ENCODE measurements at regions not wholly inside any gene's neighbourhood (a gene's known extent, or its start where the extent isn't known, plus 50 kb on each side); places are given as distances from the start of the nearest gene placed in this dataset.

GRCh38 chr13:72643311-72643989 is 84.0 kb downstream of the MZT1 start:
- Histone ChIP-seq H2AFZ (no peak overlapping the region), H3K79me2 (no peaks in the 10 kb centered on the region), H3K9ac (no peak overlapping the region), H3K36me3 (ENCODE audit: control insufficient read depth, insufficient read depth, low read length) (no peaks in the 10 kb centered on the region), H3K9me3 (ENCODE audit: control insufficient read depth, low read length) (no peaks in the 10 kb centered on the region), H3K4me3 (ENCODE audit: low read depth, low read length) (no peak overlapping the region), H3K4me1 (no peaks in the 10 kb centered on the region), H3K27me3 (ENCODE audit: control insufficient read depth, insufficient read depth, low read length) (no peaks in the 10 kb centered on the region), H3K27ac (no peak overlapping the region), H3K4me2 (ENCODE audit: low read length) (no peak overlapping the region)
- TF ChIP-seq CTCF (IDR thresholded peaks at IDR 0.05): peak; percentile 37

DNA sequence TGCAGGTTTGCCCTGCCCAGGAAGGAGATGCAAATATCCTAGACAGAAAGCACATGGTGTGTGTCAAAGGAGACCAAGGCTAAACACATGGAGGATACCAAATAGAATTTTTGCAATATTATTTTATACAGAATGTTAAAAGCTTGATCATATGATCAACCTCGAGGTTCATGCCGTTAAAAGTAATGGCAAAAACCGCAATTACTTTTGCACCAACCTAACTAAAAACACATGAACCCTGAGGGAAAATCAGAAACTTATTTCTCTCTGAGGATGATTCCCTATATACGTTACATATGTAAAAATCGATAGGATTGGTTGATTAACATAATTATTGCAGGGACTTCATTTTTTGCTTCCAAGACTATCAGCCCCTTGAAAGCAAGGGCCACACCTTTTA is 88.1 kb downstream of the MZT1 start:
- no peaks in the 10 kb centered on the region for H3K79me2 ChIP-seq
- no peaks in the 10 kb centered on the region for H3K4me1 ChIP-seq
- no peak for TF ChIP-seq CTCF (IDR thresholded peaks at IDR 0.05)
- no peak overlapping the region for H3K4me3 ChIP-seq (ENCODE audit: low read depth, low read length)
- no peak overlapping the region for H2AFZ ChIP-seq
- no peaks in the 10 kb centered on the region for H3K27me3 ChIP-seq (ENCODE audit: control insufficient read depth, insufficient read depth, low read length)
- no peak overlapping the region for H3K27ac ChIP-seq
- no peaks in the 10 kb centered on the region for H3K36me3 ChIP-seq (ENCODE audit: control insufficient read depth, insufficient read depth, low read length)
- no peak overlapping the region for H3K9ac ChIP-seq
- no peaks in the 10 kb centered on the region for H3K9me3 ChIP-seq (ENCODE audit: control insufficient read depth, low read length)
- no peak overlapping the region for H3K4me2 ChIP-seq (ENCODE audit: low read length)

DNA sequence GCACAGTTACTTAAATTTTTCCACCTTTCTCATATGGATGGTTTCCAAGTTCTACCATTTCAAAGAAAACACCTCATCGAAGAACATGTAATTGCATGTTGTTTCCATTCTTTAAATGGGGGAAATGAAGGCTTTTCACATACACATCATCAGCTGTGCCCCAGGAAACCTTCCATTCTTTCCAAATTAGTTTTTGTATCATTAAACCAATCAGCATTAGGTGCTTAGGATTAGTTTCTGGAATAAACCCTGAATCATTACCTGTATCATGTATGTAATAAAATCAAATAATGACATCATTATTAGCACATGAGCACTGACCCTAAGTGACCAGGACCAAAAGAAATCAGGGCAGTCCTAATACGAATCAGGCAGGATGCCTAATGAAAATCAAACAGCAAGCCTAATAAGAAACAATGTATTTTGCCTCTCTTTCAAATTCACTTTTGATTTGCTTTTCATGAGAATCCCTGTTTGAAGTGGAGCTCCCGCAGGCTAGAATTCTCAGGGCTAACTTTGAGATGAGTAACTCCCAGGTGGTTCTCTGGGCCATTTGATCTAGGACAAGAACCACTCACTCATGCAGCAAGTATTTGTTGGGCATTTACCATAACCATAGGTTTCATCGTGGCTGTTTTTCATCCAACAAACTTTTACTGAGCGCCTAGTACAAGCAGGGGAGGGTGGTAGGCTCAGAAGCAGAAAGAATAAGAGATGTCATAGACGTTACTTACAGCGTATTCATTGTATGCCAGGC is 89.2 kb downstream of the MZT1 start:
- no peak overlapping the region for H3K4me3 ChIP-seq (ENCODE audit: low read depth, low read length)
- no peaks in the 10 kb centered on the region for H3K36me3 ChIP-seq (ENCODE audit: control insufficient read depth, insufficient read depth, low read length)
- no peak for TF ChIP-seq CTCF (IDR thresholded peaks at IDR 0.05)
- no peak overlapping the region for H2AFZ ChIP-seq
- no peak overlapping the region for H3K4me2 ChIP-seq (ENCODE audit: low read length)
- H3K4me1 ChIP-seq: no peaks in the 10 kb centered on the region
- H3K27me3 ChIP-seq (ENCODE audit: control insufficient read depth, insufficient read depth, low read length): no peaks in the 10 kb centered on the region
- H3K9ac ChIP-seq: no peak overlapping the region
- no peaks in the 10 kb centered on the region for H3K79me2 ChIP-seq
- no peaks in the 10 kb centered on the region for H3K9me3 ChIP-seq (ENCODE audit: control insufficient read depth, low read length)
- H3K27ac ChIP-seq: no peak overlapping the region

- no peaks in the 10 kb centered on the region for H3K4me1 ChIP-seq
- H3K27me3 ChIP-seq (ENCODE audit: control insufficient read depth, insufficient read depth, low read length): no peaks in the 10 kb centered on the region
- no peak for TF ChIP-seq CTCF (IDR thresholded peaks at IDR 0.05)
- H3K36me3 ChIP-seq (ENCODE audit: control insufficient read depth, insufficient read depth, low read length): no peaks in the 10 kb centered on the region
- no peak overlapping the region for H3K27ac ChIP-seq
- H2AFZ ChIP-seq: no peak overlapping the region
- no peak overlapping the region for H3K9ac ChIP-seq
- H3K4me3 ChIP-seq (ENCODE audit: low read depth, low read length): no peak overlapping the region
- no peak overlapping the region for H3K4me2 ChIP-seq (ENCODE audit: low read length)
- no peaks in the 10 kb centered on the region for H3K9me3 ChIP-seq (ENCODE audit: control insufficient read depth, low read length)
- H3K79me2 ChIP-seq: no peaks in the 10 kb centered on the region
Observed at GRCh38 chr13:72637561-72637960, 89.9 kb downstream of the MZT1 start.

Data from parathyroid adenoma (tissue), 2 donors.